ENCODE measurements at regions not wholly inside any gene's neighbourhood (a gene's known extent, or its start where the extent isn't known, plus 50 kb on each side); places are given as distances from the start of the nearest gene placed in this dataset.

GRCh38 chr2:160702754-160703153 lies 209.1 kb upstream of the RBMS1 start:
- TF ChIP-seq CTCF (IDR thresholded peaks at IDR 0.05): no peak
- TF ChIP-seq POLR2A (IDR thresholded peaks at IDR 0.05): no peak

All from breast epithelium (tissue), 3 donors.